PC-3 (cell line): ENCODE measurements at regions not wholly inside any gene's neighbourhood (a gene's known extent, or its start where the extent isn't known, plus 50 kb on each side); places are given as distances from the start of the nearest gene placed in this dataset.

ENCODE experiments used
- EZH2 ChIP-seq: fragments of 300-600 bp; sonication (generic); IDR thresholded peaks from one replicate; pipeline ENCODE4 v1.6.1; 2017; ENCODE audit warnings: antibody characterized with exemption, mild to moderate bottlenecking, low read length; ENCODE audit not compliant: unreplicated experiment
- TF ChIP-seq, protein P1 (sequence below): fragments of 300-600 bp; sonication (generic); conservative IDR thresholded peaks from 2 replicates; pipeline ENCODE4 v1.5.1; 2017; ENCODE audit warnings: antibody characterized with exemption, low read depth, mild to moderate bottlenecking, low read length

DNA sequence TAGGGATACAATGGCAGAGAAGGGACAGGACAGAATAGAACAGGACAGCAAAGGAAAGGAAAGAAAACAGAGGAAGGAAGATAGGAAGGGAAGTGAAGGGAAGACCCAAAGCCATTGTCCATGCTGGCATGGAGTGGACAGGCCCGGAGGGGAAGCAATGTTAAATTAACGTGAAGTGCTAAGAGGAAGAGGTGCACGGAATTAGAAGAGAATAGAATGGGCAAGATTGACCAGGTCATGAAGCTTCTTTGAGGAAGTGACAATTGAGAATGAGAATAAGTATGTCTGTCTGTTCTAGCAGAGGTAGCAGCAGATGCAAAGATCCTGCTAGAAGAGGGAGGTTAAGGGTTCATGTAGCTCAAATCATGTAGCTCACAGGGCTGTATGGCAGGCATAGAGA, 117.2 kb downstream of the MAF start:
- TF ChIP-seq, protein P1, sequence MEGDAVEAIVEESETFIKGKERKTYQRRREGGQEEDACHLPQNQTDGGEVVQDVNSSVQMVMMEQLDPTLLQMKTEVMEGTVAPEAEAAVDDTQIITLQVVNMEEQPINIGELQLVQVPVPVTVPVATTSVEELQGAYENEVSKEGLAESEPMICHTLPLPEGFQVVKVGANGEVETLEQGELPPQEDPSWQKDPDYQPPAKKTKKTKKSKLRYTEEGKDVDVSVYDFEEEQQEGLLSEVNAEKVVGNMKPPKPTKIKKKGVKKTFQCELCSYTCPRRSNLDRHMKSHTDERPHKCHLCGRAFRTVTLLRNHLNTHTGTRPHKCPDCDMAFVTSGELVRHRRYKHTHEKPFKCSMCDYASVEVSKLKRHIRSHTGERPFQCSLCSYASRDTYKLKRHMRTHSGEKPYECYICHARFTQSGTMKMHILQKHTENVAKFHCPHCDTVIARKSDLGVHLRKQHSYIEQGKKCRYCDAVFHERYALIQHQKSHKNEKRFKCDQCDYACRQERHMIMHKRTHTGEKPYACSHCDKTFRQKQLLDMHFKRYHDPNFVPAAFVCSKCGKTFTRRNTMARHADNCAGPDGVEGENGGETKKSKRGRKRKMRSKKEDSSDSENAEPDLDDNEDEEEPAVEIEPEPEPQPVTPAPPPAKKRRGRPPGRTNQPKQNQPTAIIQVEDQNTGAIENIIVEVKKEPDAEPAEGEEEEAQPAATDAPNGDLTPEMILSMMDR: no peak
- TF ChIP-seq EZH2: no peak
